GM10266 (cell line): ENCODE measurements at regions not wholly inside any gene's neighbourhood (a gene's known extent, or its start where the extent isn't known, plus 50 kb on each side); places are given as distances from the start of the nearest gene placed in this dataset.
"Not testable (repeated sequence)": the region's sequence is repeated elsewhere in the genome, so short reads cannot be mapped to it uniquely, and the experiment has no call there.

Experiments
- DNase-seq: peaks from one replicate; pipeline ENCODE4 v3.0.0; 2012; ENCODE audit errors: extremely low spot score
- TF ChIP-seq, protein P1 (sequence below): IDR thresholded peaks from 2 replicates; pipeline ENCODE4 v1.5.1; 2012; ENCODE audit warnings: mild to moderate bottlenecking, low read depth; ENCODE audit not compliant: control insufficient read depth, insufficient read depth; ENCODE audit errors: missing control alignments

DNA sequence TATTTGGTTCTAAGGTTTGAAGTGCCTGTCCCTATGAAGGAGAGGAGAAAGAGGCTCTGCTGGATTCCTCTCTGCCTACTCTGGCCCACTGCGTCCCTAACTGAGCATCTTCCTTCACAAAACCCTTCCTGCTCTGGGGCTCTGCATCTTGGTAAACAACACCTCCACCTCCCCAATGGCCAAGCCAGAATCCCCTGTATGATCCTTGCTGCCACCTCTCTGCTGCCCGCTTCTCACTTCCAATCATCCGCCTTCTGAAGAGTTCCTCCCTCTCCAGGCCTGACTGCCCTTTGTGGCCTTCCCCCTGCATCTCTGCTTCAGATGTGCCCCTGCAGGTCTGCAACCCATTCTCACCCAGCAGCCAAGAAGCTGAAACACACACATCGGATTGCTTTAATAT is 110.6 kb upstream of the RPH3A start:
- TF ChIP-seq, protein P1, sequence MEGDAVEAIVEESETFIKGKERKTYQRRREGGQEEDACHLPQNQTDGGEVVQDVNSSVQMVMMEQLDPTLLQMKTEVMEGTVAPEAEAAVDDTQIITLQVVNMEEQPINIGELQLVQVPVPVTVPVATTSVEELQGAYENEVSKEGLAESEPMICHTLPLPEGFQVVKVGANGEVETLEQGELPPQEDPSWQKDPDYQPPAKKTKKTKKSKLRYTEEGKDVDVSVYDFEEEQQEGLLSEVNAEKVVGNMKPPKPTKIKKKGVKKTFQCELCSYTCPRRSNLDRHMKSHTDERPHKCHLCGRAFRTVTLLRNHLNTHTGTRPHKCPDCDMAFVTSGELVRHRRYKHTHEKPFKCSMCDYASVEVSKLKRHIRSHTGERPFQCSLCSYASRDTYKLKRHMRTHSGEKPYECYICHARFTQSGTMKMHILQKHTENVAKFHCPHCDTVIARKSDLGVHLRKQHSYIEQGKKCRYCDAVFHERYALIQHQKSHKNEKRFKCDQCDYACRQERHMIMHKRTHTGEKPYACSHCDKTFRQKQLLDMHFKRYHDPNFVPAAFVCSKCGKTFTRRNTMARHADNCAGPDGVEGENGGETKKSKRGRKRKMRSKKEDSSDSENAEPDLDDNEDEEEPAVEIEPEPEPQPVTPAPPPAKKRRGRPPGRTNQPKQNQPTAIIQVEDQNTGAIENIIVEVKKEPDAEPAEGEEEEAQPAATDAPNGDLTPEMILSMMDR: no peak
- DNase-seq: no peak

DNA sequence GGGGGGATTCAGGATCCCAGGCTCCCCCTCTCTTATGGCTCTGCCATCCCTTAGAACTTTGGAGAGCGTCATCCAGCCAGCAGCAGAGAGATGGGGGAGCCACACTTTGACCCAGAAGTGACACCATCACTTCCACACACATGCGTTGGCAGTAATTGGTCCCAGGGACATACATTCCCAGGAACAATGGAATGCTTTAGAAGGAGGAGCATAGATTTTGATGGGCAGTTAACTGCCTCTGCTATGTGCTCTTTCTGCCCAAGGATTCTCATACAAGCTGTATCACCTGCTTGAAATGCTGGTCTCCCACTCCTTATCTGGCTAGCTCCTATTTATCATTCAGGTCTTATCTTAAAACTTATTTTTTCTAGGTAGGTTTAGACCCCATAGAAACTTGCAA is 109.0 kb upstream of the RPH3A start:
- DNase-seq: no peak
- TF ChIP-seq, protein P1: no peak

DNA sequence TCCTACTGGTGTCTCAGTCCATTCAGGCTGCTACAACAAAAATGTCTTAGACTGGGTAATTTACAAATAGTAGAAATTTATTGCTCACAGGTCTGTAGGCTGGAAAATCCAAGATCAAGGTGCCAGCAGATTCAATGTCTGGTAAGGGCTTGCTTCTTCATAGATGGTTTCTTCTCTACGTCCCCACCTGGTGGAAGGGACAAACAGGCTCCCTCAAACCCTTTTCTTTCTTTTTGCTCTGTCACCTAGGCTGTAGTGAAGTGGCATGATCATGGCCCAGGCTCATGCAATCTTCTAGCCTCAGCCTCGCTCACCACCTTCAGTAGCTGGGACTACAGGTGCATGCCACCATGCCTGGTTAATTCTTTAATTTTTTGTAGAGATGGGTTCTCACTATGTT is 106.8 kb upstream of the RPH3A start:
- TF ChIP-seq, protein P1: no peak
- DNase-seq: no peak

DNA sequence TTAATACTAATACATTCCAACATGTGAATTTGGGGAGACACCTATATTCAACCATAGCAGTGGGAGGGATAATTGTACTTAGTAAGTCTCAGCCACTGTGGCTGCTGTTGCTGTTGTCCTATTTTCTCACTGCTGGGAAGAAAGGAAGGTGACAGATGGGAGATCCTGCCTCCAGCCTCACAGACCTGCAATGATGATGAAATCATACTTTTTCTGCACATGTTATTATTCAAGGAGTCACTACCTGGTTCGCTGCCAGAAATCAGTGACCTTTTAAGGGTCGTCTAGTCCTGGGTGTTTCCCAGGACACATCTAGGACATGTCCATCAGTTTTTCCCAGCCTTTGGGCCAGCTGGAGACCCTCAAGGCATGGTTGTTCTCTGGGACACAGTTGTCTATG is 106.2 kb upstream of the RPH3A start:
- DNase-seq: no peak
- TF ChIP-seq, protein P1: no peak

DNA sequence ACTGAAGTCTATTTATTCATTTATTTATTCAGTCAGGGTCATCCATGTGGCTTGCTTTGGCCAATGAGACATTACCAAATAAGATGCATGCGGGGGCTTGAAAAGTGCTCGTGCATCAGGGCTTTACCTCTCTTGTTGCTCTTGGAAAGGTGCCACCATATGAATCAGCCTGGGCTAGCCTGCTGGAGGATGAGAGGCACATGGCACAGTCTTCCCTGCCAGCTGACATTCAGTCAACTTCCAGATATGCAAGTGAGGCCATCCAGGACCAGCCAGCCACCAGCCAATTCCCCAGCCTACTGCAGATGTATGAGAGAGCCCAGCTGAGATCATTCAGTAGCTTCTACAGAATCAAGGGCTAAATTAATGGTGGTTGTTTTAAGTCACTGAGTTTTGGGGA is 105.2 kb upstream of the RPH3A start:
- no peak for DNase-seq
- TF ChIP-seq, protein P1: no peak

DNA sequence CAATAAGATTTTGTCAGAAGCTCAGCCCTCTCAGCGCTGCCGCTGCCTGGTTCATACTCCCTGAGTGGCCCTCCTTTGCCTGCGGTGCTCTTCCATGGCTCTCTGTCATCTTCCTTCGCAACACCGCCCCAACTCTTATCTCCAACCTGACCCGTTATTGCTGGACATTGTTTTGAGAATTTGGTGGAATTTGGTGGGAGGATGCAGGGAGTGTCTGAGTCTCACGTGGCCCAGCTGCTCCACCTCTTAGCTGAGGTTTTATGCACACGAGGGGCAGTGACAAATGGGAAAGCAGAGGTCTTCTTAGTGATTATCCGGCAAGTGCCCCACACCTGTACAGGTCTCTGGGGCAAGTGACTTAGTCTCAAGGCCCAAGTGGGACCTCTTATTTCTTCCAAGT is 97.5 kb upstream of the RPH3A start:
- DNase-seq: no peak
- TF ChIP-seq, protein P1: no peak

DNA sequence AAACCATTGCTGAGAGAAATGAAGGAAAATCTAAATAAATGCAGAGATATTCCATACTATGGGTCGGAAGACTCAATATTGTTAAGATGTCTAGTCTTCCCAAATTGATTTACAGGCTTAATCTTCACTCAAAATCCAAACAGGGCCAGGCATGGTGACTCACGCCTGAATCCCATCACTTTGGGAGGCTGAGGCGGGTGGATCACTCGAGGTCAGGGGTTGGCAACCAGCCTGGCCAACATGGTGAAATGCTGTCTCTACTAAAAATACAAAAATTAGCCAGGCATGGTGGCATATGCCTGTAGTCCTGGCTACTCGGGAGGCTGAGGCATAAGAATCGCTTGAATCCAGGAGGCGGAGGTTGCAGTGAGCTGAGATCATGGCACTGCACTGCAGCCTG is 94.1 kb upstream of the RPH3A start:
- not testable (repeated sequence) for DNase-seq

DNA sequence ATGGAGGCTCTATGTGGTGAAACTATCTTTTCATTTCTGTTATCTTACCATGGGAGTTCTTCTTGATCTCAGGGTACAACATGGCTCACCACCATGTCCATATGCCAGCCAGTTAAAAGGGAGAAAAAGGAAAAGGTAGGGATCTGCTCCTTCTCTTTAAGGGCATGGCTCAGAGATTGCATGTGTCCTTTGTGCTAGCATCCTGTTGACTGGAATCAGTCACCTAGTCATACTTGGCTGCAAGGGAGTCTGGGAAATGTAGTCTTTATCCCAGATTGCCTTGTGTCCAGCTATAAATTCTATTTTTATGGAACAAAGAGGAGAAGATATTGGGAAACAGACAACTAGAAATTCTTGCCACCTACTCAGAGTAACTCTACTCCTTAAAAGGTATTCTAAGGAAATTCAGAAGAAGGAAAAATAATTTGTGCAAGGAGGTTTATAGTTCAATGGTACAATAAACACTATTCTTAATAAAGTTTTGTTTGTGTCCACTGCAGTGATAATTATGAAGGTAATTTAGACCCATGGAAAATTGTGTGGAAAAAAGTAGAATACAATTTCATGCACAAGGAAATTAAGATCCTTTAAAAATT is 86.4 kb upstream of the RPH3A start:
- TF ChIP-seq, protein P1: no peak
- no peak for DNase-seq
